Mesothelial cell of epicardium (in vitro differentiated cells): ENCODE measurements at regions not wholly inside any gene's neighbourhood (a gene's known extent, or its start where the extent isn't known, plus 50 kb on each side); places are given as distances from the start of the nearest gene placed in this dataset.
"Not testable (repeated sequence)": the region's sequence is repeated elsewhere in the genome, so short reads cannot be mapped to it uniquely, and the experiment has no call there.

Experiments used
- DNase-seq, 2 experiments: peaks; one replicate each; pipeline ENCODE4 v3.0.0; 2021; ENCODE audit warnings: low spot score in 2 of 2; ENCODE audit not compliant: unreplicated experiment in 2 of 2
- H3K27ac Mint-ChIP-seq: 2 replicates; pipeline ENCODE4 v1.8.0; 2021; ENCODE audit warnings: mixed read lengths
- H3K27me3 Mint-ChIP-seq: 2 replicates; pipeline ENCODE4 v1.8.0; 2021; ENCODE audit warnings: low read depth, mixed read lengths
- H3K36me3 Mint-ChIP-seq: 2 replicates; pipeline ENCODE4 v1.8.0; 2021; ENCODE audit warnings: mixed read lengths
- H3K4me1 Mint-ChIP-seq: 2 replicates; pipeline ENCODE4 v1.8.0; 2021; ENCODE audit warnings: mixed read lengths
- H3K4me3 Mint-ChIP-seq: 2 replicates; pipeline ENCODE4 v1.8.0; 2021; ENCODE audit warnings: mild to moderate bottlenecking, moderate library complexity, mixed read lengths
- H3K9me3 Mint-ChIP-seq: 2 replicates; pipeline ENCODE4 v1.8.0; 2021; ENCODE audit warnings: mixed read lengths
- CTCF ChIP-seq: fragments of 200-600 bp; sonication (generic); IDR thresholded peaks from one replicate; pipeline ENCODE4 v1.5.0; 2021; ENCODE audit warnings: antibody characterized with exemption; ENCODE audit not compliant: unreplicated experiment

- H3K4me3 Mint-ChIP-seq: no peak overlapping the region
- H3K36me3 Mint-ChIP-seq: no peaks in the 10 kb centered on the region
- H3K27me3 Mint-ChIP-seq: no peaks in the 10 kb centered on the region
- TF ChIP-seq CTCF: no peak
- H3K9me3 Mint-ChIP-seq: no peaks in the 10 kb centered on the region
- no peak for DNase-seq
- H3K27ac Mint-ChIP-seq: no peak overlapping the region
- H3K4me1 Mint-ChIP-seq: peaks cover 3% of the 10 kb centered on the region
These were observed 71.0 kb upstream of the MARCKS start for GRCh38 chr6:113786168-113786567.

GRCh38 chr6:113788586-113788985 lies 68.6 kb upstream of the MARCKS start:
- Mint-ChIP-seq H3K27me3 (no peaks in the 10 kb centered on the region), H3K9me3 (no peaks in the 10 kb centered on the region), H3K4me3 (no peak overlapping the region), H3K4me1 (peaks cover 3% of the 10 kb centered on the region), H3K27ac (no peak overlapping the region), H3K36me3 (no peaks in the 10 kb centered on the region)
- no peak for DNase-seq
- no peak for TF ChIP-seq CTCF

- not testable (repeated sequence) for H3K27me3 Mint-ChIP-seq, H3K27ac Mint-ChIP-seq, DNase-seq, H3K36me3 Mint-ChIP-seq, H3K9me3 Mint-ChIP-seq, H3K4me1 Mint-ChIP-seq, H3K4me3 Mint-ChIP-seq
These were observed 65.9 kb upstream of the MARCKS start for GRCh38 chr6:113791225-113791624.

GRCh38 chr6:113795371-113795770 lies 61.8 kb upstream of the MARCKS start:
- H3K4me3 Mint-ChIP-seq, H3K4me1 Mint-ChIP-seq, DNase-seq, H3K36me3 Mint-ChIP-seq, H3K27ac Mint-ChIP-seq, H3K27me3 Mint-ChIP-seq, H3K9me3 Mint-ChIP-seq: not testable (repeated sequence)

GRCh38 chr6:113796038-113796437 lies 61.1 kb upstream of the MARCKS start:
- H3K9me3 Mint-ChIP-seq: no peaks in the 10 kb centered on the region
- TF ChIP-seq CTCF: no peak
- no peak overlapping the region for H3K27ac Mint-ChIP-seq
- no peak overlapping the region for H3K4me3 Mint-ChIP-seq
- no peaks in the 10 kb centered on the region for H3K27me3 Mint-ChIP-seq
- DNase-seq: no peak
- H3K36me3 Mint-ChIP-seq: no peaks in the 10 kb centered on the region
- H3K4me1 Mint-ChIP-seq: no peaks in the 10 kb centered on the region

GRCh38 chr6:113802779-113803178 lies 54.4 kb upstream of the MARCKS start:
- Mint-ChIP-seq H3K27me3 (no peaks in the 10 kb centered on the region), H3K4me3 (no peak overlapping the region), H3K27ac (no peak overlapping the region), H3K9me3 (peaks cover 6% of the 10 kb centered on the region), H3K36me3 (no peaks in the 10 kb centered on the region), H3K4me1 (no peaks in the 10 kb centered on the region)
- DNase-seq: no peak
- TF ChIP-seq CTCF: no peak

GRCh38 chr6:113805173-113805790 lies 51.9 kb upstream of the MARCKS start:
- DNase-seq: no peak
- Mint-ChIP-seq H3K9me3 (peaks cover 6% of the 10 kb centered on the region), H3K36me3 (no peaks in the 10 kb centered on the region), H3K27me3 (no peaks in the 10 kb centered on the region), H3K4me1 (no peaks in the 10 kb centered on the region), H3K4me3 (no peak overlapping the region), H3K27ac (no peak overlapping the region)
- TF ChIP-seq CTCF: no peak
